ENCODE measurements at regions not wholly inside any gene's neighbourhood (a gene's known extent, or its start where the extent isn't known, plus 50 kb on each side); places are given as distances from the start of the nearest gene placed in this dataset.

- Histone ChIP-seq H4K20me1 (ENCODE audit: control insufficient read depth, insufficient read depth, low read depth, low read length) (no peaks in the 10 kb centered on the region), H3K79me2 (ENCODE audit: control insufficient read depth, low read length) (no peaks in the 10 kb centered on the region), H3K4me2 (ENCODE audit: low read length) (no peak overlapping the region), H3K4me1 (ENCODE audit: control insufficient read depth, low read length) (no peaks in the 10 kb centered on the region), H3K27me3 (ENCODE audit: control insufficient read depth, low read length) (no peaks in the 10 kb centered on the region), H3F3A (ENCODE audit: control insufficient read depth, insufficient read depth) (no peaks in the 10 kb centered on the region), H3K36me3 (ENCODE audit: control insufficient read depth, low read length) (no peaks in the 10 kb centered on the region), H3K4me3 (ENCODE audit: low read length) (no peak overlapping the region), H3K9me2 (replicated peaks; ENCODE audit: control insufficient read depth, low read length) (no peaks in the 10 kb centered on the region), H3K9me3 (ENCODE audit: control insufficient read depth, insufficient read depth, low read length) (no peaks in the 10 kb centered on the region; the same call in 1 of the 2 replicates), H3K27ac (ENCODE audit: low read depth, low read length) (no peak overlapping the region)
- TF ChIP-seq EZH2phosphoT487 (IDR thresholded peaks at IDR 0.05; ENCODE audit: borderline replicate concordance, low read length) (no peak), CTCF (IDR thresholded peaks at IDR 0.05; ENCODE audit: low read depth, low read length, poor library complexity, severe bottlenecking) (no peak)
Measured at GRCh38 chr10:129107525-129107924, 359.5 kb upstream of the MGMT start.

GRCh38 chr10:129108378-129108777, 358.7 kb upstream of the MGMT start:
- H3K9me2 ChIP-seq (replicated peaks; ENCODE audit: control insufficient read depth, low read length) = no peaks in the 10 kb centered on the region
- H3K27me3 ChIP-seq (ENCODE audit: control insufficient read depth, low read length) = no peaks in the 10 kb centered on the region
- no peaks in the 10 kb centered on the region for H3K4me1 ChIP-seq (ENCODE audit: control insufficient read depth, low read length)
- H3K4me3 ChIP-seq (ENCODE audit: low read length) = no peak overlapping the region
- H3K9me3 ChIP-seq (ENCODE audit: control insufficient read depth, insufficient read depth, low read length) = no peaks in the 10 kb centered on the region; the same call in 1 of the 2 replicates
- TF ChIP-seq CTCF (IDR thresholded peaks at IDR 0.05; ENCODE audit: low read depth, low read length, poor library complexity, severe bottlenecking) (no peak), EZH2phosphoT487 (IDR thresholded peaks at IDR 0.05; ENCODE audit: borderline replicate concordance, low read length) (no peak)
- H4K20me1 ChIP-seq (ENCODE audit: control insufficient read depth, insufficient read depth, low read depth, low read length) = no peaks in the 10 kb centered on the region
- H3F3A ChIP-seq (ENCODE audit: control insufficient read depth, insufficient read depth) = no peaks in the 10 kb centered on the region
- no peak overlapping the region for H3K27ac ChIP-seq (ENCODE audit: low read depth, low read length)
- no peak overlapping the region for H3K4me2 ChIP-seq (ENCODE audit: low read length)
- H3K36me3 ChIP-seq (ENCODE audit: control insufficient read depth, low read length) = no peaks in the 10 kb centered on the region
- H3K79me2 ChIP-seq (ENCODE audit: control insufficient read depth, low read length) = no peaks in the 10 kb centered on the region

GRCh38 chr10:129108994-129109393, 358.0 kb upstream of the MGMT start:
- Histone ChIP-seq H3K27me3 (ENCODE audit: control insufficient read depth, low read length) (no peaks in the 10 kb centered on the region), H3K79me2 (ENCODE audit: control insufficient read depth, low read length) (no peaks in the 10 kb centered on the region), H4K20me1 (ENCODE audit: control insufficient read depth, insufficient read depth, low read depth, low read length) (no peaks in the 10 kb centered on the region), H3K9me2 (replicated peaks; ENCODE audit: control insufficient read depth, low read length) (no peaks in the 10 kb centered on the region), H3K36me3 (ENCODE audit: control insufficient read depth, low read length) (no peaks in the 10 kb centered on the region), H3K27ac (ENCODE audit: low read depth, low read length) (no peak overlapping the region), H3K4me2 (ENCODE audit: low read length) (no peak overlapping the region), H3F3A (ENCODE audit: control insufficient read depth, insufficient read depth) (no peaks in the 10 kb centered on the region), H3K9me3 (ENCODE audit: control insufficient read depth, insufficient read depth, low read length) (no peaks in the 10 kb centered on the region; the same call in 1 of the 2 replicates), H3K4me3 (ENCODE audit: low read length) (no peak overlapping the region), H3K4me1 (ENCODE audit: control insufficient read depth, low read length) (no peaks in the 10 kb centered on the region)
- TF ChIP-seq EZH2phosphoT487 (IDR thresholded peaks at IDR 0.05; ENCODE audit: borderline replicate concordance, low read length) = no peak
- TF ChIP-seq CTCF (IDR thresholded peaks at IDR 0.05; ENCODE audit: low read depth, low read length, poor library complexity, severe bottlenecking) = no peak

Measured in DOHH2 (cell line).